ENCODE measurements at regions not wholly inside any gene's neighbourhood (a gene's known extent, or its start where the extent isn't known, plus 50 kb on each side); places are given as distances from the start of the nearest gene placed in this dataset.

- DNase-seq (ENCODE audit: low read depth) = no peak
- H3K4me3 ChIP-seq (ENCODE audit: control insufficient read depth, low read depth, low read length) = no peak overlapping the region
- TF ChIP-seq CTCF (conservative IDR thresholded peaks at IDR 0.05; ENCODE audit: control insufficient read depth, insufficient read depth, low read depth, low read length) = no peak
These were observed 1662.4 kb upstream of the ACO1 start for GRCh38 chr9:30722065-30722464.

GRCh38 chr9:30723656-30724055, 1660.8 kb upstream of the ACO1 start:
- no peak for TF ChIP-seq CTCF (conservative IDR thresholded peaks at IDR 0.05; ENCODE audit: control insufficient read depth, insufficient read depth, low read depth, low read length)
- H3K4me3 ChIP-seq (ENCODE audit: control insufficient read depth, low read depth, low read length) = no peak overlapping the region
- DNase-seq (ENCODE audit: low read depth) = no peak

GRCh38 chr9:30732060-30732459, 1652.4 kb upstream of the ACO1 start:
- DNase-seq (ENCODE audit: low read depth) = no peak
- no peak overlapping the region for H3K4me3 ChIP-seq (ENCODE audit: control insufficient read depth, low read depth, low read length)
- TF ChIP-seq CTCF (conservative IDR thresholded peaks at IDR 0.05; ENCODE audit: control insufficient read depth, insufficient read depth, low read depth, low read length) = no peak

GRCh38 chr9:30744871-30745270, 1639.6 kb upstream of the ACO1 start:
- no peak for DNase-seq (ENCODE audit: low read depth)
- no peak for TF ChIP-seq CTCF (conservative IDR thresholded peaks at IDR 0.05; ENCODE audit: control insufficient read depth, insufficient read depth, low read depth, low read length)
- no peak overlapping the region for H3K4me3 ChIP-seq (ENCODE audit: control insufficient read depth, low read depth, low read length)

GRCh38 chr9:30746589-30746988, 1637.9 kb upstream of the ACO1 start:
- H3K4me3 ChIP-seq (ENCODE audit: control insufficient read depth, low read depth, low read length) = no peak overlapping the region
- no peak for DNase-seq (ENCODE audit: low read depth)
- TF ChIP-seq CTCF (conservative IDR thresholded peaks at IDR 0.05; ENCODE audit: control insufficient read depth, insufficient read depth, low read depth, low read length) = no peak

GRCh38 chr9:30757723-30758122, 1626.7 kb upstream of the ACO1 start:
- no peak overlapping the region for H3K4me3 ChIP-seq (ENCODE audit: control insufficient read depth, low read depth, low read length)
- no peak for DNase-seq (ENCODE audit: low read depth)
- no peak for TF ChIP-seq CTCF (conservative IDR thresholded peaks at IDR 0.05; ENCODE audit: control insufficient read depth, insufficient read depth, low read depth, low read length)
